ENCODE measurements at regions not wholly inside any gene's neighbourhood (a gene's known extent, or its start where the extent isn't known, plus 50 kb on each side); places are given as distances from the start of the nearest gene placed in this dataset.

DNA sequence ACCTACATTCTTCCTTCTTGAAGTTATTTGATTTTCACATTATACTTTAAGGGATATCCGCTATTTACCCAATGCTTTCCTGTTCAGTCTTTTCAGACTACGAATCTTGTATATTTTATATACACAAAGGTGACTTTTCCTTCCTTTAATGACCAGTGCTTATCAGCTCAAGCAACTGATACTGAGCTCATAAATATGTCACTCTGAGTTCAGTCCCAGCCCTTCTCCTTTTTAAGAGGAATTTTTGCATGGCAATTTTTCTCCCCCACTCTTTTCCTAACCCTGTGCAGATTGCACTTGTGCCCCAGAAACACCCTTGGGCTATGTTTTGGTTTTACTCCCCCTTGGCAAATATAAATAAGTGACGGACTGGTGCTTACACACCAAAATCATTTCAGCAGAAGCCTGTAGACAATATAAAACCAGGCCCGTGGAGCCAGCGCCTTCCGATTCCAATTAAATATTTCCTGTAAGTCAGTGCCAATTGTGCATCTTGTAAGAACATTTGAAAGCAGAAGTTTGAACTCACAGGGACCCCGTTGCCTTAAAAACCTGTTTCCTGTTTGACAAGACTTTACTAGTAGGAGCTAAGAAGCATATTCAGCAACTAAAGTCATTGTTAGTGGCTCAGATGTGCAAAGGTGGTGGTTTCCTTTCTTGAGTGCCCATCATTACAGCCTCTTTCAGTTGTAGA is 66.3 kb upstream of the GATA6 start:
- TF ChIP-seq EZH2 (IDR thresholded peaks at IDR 0.05; ENCODE audit: borderline replicate concordance) = no peak
- TF ChIP-seq, protein P1, sequence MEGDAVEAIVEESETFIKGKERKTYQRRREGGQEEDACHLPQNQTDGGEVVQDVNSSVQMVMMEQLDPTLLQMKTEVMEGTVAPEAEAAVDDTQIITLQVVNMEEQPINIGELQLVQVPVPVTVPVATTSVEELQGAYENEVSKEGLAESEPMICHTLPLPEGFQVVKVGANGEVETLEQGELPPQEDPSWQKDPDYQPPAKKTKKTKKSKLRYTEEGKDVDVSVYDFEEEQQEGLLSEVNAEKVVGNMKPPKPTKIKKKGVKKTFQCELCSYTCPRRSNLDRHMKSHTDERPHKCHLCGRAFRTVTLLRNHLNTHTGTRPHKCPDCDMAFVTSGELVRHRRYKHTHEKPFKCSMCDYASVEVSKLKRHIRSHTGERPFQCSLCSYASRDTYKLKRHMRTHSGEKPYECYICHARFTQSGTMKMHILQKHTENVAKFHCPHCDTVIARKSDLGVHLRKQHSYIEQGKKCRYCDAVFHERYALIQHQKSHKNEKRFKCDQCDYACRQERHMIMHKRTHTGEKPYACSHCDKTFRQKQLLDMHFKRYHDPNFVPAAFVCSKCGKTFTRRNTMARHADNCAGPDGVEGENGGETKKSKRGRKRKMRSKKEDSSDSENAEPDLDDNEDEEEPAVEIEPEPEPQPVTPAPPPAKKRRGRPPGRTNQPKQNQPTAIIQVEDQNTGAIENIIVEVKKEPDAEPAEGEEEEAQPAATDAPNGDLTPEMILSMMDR (IDR thresholded peaks at IDR 0.05; ENCODE audit: poor library complexity) = no peak
- TF ChIP-seq EZH2phosphoT487 (IDR thresholded peaks at IDR 0.05; ENCODE audit: low read depth, severe bottlenecking, unreplicated experiment) = no peak

Measured in hepatocyte (in vitro differentiated cells).